CD4-positive, alpha-beta T cell (primary cell): ENCODE measurements at regions not wholly inside any gene's neighbourhood (a gene's known extent, or its start where the extent isn't known, plus 50 kb on each side); places are given as distances from the start of the nearest gene placed in this dataset.

Experiments used
- ATAC-seq: fragments of 200-7000 bp; cut with Tn5 transposase; one replicate; pipeline ENCODE4 v1.10.0; 2022; ENCODE audit warnings: mild to moderate bottlenecking; ENCODE audit not compliant: poor library complexity
- CTCF ChIA-PET: fragments of 350-600 bp; sonication (Branson Sonifier 250); formaldehyde crosslinking; loops from one replicate; lab custom pipeline; 2021; ENCODE audit warnings: antibody characterized with exemption, inconsistent platforms; lab: Charles Lee
- POLR2A ChIA-PET: fragments of 350-600 bp; sonication (Branson Sonifier 250); formaldehyde crosslinking; loops from one replicate; lab custom pipeline; 2021; ENCODE audit warnings: antibody characterized with exemption, inconsistent platforms; lab: Charles Lee
- DNase-seq, 14 experiments: peaks; one replicate each; pipeline ENCODE4 v3.0.0-alpha.2; 2013 to 2020; ENCODE audit warnings: mixed read lengths in 2 of 14
- H3K27ac ChIP-seq, 2 donors: one replicate each; pipeline versions ENCODE4 v1.5.1 to v1.7.0; 2013; ENCODE audit warnings: low read length in 2 of 2, low read depth in 1 of 2, mild to moderate bottlenecking in 1 of 2
- H3K27me3 ChIP-seq, 2 experiments: 1 replicate in 1 of 2; 2 replicates in 1 of 2; pipeline versions ENCODE4 v1.6.1 to v1.7.0; 2013; ENCODE audit warnings: low read length in 2 of 2, control low read depth in 1 of 2, mild to moderate bottlenecking in 1 of 2, moderate library complexity in 1 of 2; ENCODE audit not compliant: insufficient read depth in 2 of 2, control insufficient read depth in 1 of 2
- H3K36me3 ChIP-seq: one replicate; pipeline ENCODE4 v1.6.1; 2013; ENCODE audit warnings: low read length, control low read depth; ENCODE audit not compliant: insufficient read depth
- H3K4me1 ChIP-seq: one replicate; pipeline ENCODE4 v1.6.1; 2013; ENCODE audit warnings: low read length, control low read depth; ENCODE audit not compliant: insufficient read depth
- H3K4me3 ChIP-seq: one replicate; pipeline ENCODE4 v1.5.1; 2013; ENCODE audit warnings: mild to moderate bottlenecking, low read length, moderate library complexity
- H3K9me3 ChIP-seq, 2 experiments: 1 replicate in 1 of 2; 2 replicates in 1 of 2; pipeline versions ENCODE4 v1.6.1 to v1.7.0; 2013; ENCODE audit warnings: low read length in 2 of 2, mild to moderate bottlenecking in 2 of 2, control low read depth in 1 of 2, moderate library complexity in 1 of 2; ENCODE audit not compliant: control insufficient read depth in 1 of 2, insufficient read depth in 1 of 2
- H3K27ac Mint-ChIP-seq: one replicate; pipeline ENCODE4 v1.8.0; 2020; ENCODE audit warnings: mixed read lengths
- H3K27me3 Mint-ChIP-seq: one replicate; pipeline ENCODE4 v1.8.0; 2021; ENCODE audit warnings: mixed read lengths
- H3K36me3 Mint-ChIP-seq: one replicate; pipeline ENCODE4 v1.8.0; 2021; ENCODE audit warnings: low read depth, mixed read lengths
- H3K4me1 Mint-ChIP-seq: one replicate; pipeline ENCODE4 v1.8.0; 2021; ENCODE audit warnings: low read depth, mixed read lengths
- H3K4me3 Mint-ChIP-seq: one replicate; pipeline ENCODE4 v1.8.0; 2020; ENCODE audit warnings: mild to moderate bottlenecking, mixed read lengths
- H3K9me3 Mint-ChIP-seq: one replicate; pipeline ENCODE4 v1.8.0; 2020; ENCODE audit warnings: mixed read lengths
- intact Hi-C, 2 experiments: fragments of 100-400 bp; cut with DNase I in 1 of 2; cut with micrococcal nuclease in 1 of 2; formaldehyde crosslinking; loops; one replicate each; pipeline versions ENCODE4 v1.15.1 to v1.9.0; 2023 to 2025; cut with DNase I, micrococcal nuclease
- TF ChIP-seq, protein P1 (sequence below): fragments of 200-600 bp; IDR thresholded peaks from one replicate; pipeline ENCODE4 v1.8.0; 2022; ENCODE audit warnings: antibody characterized with exemption, mild to moderate bottlenecking

DNA sequence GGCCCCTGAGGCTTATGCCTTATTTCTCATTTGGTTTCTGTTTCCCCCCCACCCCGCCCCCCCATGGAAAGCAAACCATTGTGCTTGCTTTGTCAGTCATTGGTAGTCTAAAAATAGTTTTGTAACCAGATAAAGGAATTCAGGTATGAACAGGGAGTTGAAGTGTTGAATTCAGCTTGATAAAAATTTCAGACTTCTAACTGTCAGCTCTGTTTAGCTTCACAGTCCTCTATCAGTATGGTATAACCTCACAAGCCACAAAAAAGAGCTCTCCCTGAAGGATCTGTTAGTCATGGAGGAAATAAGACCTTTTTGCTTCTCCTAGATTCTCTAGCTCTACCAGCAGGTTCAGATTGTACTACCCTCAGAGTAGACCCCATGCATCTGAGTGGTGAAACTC, 378.1 kb downstream of the TMEM38B start:
- no peak overlapping the region for H3K4me3 ChIP-seq
- H3K27me3 ChIP-seq = no peaks in the 10 kb centered on the region
- H3K9me3 Mint-ChIP-seq = no peaks in the 10 kb centered on the region
- H3K4me3 Mint-ChIP-seq = no peak overlapping the region
- no peaks in the 10 kb centered on the region for H3K36me3 ChIP-seq
- intact Hi-C loops = no loop called here
- CTCF ChIA-PET = no interaction called here
- TF ChIP-seq, protein P1, sequence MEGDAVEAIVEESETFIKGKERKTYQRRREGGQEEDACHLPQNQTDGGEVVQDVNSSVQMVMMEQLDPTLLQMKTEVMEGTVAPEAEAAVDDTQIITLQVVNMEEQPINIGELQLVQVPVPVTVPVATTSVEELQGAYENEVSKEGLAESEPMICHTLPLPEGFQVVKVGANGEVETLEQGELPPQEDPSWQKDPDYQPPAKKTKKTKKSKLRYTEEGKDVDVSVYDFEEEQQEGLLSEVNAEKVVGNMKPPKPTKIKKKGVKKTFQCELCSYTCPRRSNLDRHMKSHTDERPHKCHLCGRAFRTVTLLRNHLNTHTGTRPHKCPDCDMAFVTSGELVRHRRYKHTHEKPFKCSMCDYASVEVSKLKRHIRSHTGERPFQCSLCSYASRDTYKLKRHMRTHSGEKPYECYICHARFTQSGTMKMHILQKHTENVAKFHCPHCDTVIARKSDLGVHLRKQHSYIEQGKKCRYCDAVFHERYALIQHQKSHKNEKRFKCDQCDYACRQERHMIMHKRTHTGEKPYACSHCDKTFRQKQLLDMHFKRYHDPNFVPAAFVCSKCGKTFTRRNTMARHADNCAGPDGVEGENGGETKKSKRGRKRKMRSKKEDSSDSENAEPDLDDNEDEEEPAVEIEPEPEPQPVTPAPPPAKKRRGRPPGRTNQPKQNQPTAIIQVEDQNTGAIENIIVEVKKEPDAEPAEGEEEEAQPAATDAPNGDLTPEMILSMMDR = no peak
- H3K27ac ChIP-seq = no peak overlapping the region
- peaks cover 0 to 4% of the 10 kb centered on the region in 2 experiments for H3K9me3 ChIP-seq
- ATAC-seq = no peak
- no peaks in the 10 kb centered on the region for H3K4me1 Mint-ChIP-seq
- DNase-seq = no peak
- no peaks in the 10 kb centered on the region for H3K27me3 Mint-ChIP-seq
- H3K36me3 Mint-ChIP-seq = no peaks in the 10 kb centered on the region
- no peaks in the 10 kb centered on the region for H3K4me1 ChIP-seq
- H3K27ac Mint-ChIP-seq = no peak overlapping the region
- POLR2A ChIA-PET = no interaction called here

DNA sequence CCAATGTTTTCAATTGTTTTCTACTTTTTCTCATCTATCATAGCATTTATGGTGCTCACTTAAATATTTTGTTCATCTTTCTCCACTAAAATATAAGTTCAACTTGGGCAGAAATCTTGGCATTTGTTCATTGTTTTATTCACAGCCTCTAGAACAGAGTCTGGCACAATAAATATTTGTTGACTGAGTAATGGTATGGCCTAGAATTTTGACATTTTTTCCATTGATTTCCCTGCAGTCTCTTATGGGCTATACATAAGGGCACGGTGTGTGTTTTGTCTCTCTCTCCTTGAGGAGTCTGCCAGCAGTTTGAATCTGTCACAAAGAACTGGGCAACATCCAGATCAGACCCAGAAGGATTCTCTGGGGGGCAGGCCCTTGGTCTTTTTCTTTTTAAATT, 379.7 kb downstream of the TMEM38B start:
- ChIA-PET CTCF (no interaction called here), POLR2A (no interaction called here)
- no peaks in the 10 kb centered on the region for H3K36me3 ChIP-seq
- H3K9me3 Mint-ChIP-seq = no peaks in the 10 kb centered on the region
- no peak overlapping the region for H3K4me3 Mint-ChIP-seq
- H3K27ac ChIP-seq = no peak overlapping the region
- TF ChIP-seq, protein P1 = no peak
- no peak overlapping the region for H3K27ac Mint-ChIP-seq
- H3K27me3 ChIP-seq = no peaks in the 10 kb centered on the region
- ATAC-seq (no peak), DNase-seq (no peak)
- no peaks in the 10 kb centered on the region for H3K36me3 Mint-ChIP-seq
- H3K4me3 ChIP-seq = no peak overlapping the region
- intact Hi-C loops = no loop called here
- no peaks in the 10 kb centered on the region for H3K4me1 ChIP-seq
- peaks cover 0 to 4% of the 10 kb centered on the region in 2 experiments for H3K9me3 ChIP-seq
- no peaks in the 10 kb centered on the region for H3K27me3 Mint-ChIP-seq
- no peaks in the 10 kb centered on the region for H3K4me1 Mint-ChIP-seq

DNA sequence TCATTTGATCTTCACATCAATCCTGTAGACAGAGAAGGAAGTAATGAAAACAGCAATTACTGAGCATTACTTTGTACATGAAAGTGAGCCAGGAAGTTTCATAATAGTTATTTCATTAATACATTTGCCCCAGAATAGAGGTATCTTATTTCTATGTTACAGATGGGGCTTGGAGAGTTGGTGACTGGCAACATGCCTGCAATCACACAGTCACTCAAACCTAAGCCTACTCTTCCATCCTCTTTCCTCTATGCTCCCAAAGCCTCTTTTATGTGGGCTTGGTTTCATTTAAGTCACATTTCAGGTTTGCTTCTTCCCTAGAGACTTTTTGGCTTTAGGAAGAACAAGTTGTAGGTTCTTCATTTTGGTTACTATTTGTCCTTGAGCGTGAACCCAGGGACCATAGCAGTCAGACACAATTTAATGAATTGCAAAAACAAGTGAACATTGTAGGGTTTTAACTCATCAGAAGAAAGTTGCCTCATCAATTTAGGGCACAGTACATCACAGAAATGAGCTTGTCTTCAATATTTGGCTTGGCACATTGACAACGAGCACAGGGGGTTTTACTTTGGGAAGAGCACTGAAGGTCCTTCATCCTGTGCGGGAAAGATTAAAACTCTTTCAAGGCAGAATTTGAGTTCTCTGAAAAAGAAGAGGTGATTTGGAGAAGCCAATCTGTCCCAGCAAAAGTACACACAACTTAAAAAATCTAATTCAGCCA, 381.1 kb downstream of the TMEM38B start:
- no peak overlapping the region for H3K27ac ChIP-seq
- TF ChIP-seq, protein P1 = no peak
- ChIA-PET POLR2A (no interaction called here), CTCF (no interaction called here)
- ATAC-seq = no peak
- no peaks in the 10 kb centered on the region for H3K36me3 ChIP-seq
- no peak overlapping the region for H3K4me3 Mint-ChIP-seq
- H3K27me3 Mint-ChIP-seq = no peaks in the 10 kb centered on the region
- H3K36me3 Mint-ChIP-seq = no peaks in the 10 kb centered on the region
- no peaks in the 10 kb centered on the region for H3K4me1 ChIP-seq
- intact Hi-C loops = no loop called here
- H3K27me3 ChIP-seq = no peaks in the 10 kb centered on the region
- H3K27ac Mint-ChIP-seq = no peak overlapping the region
- H3K4me3 ChIP-seq = no peak overlapping the region
- no peak for DNase-seq
- no peaks in the 10 kb centered on the region for H3K9me3 Mint-ChIP-seq
- peaks cover 0 to 4% of the 10 kb centered on the region in 2 experiments for H3K9me3 ChIP-seq
- no peaks in the 10 kb centered on the region for H3K4me1 Mint-ChIP-seq
